GM21786 (cell line): ENCODE measurements at regions not wholly inside any gene's neighbourhood (a gene's known extent, or its start where the extent isn't known, plus 50 kb on each side); places are given as distances from the start of the nearest gene placed in this dataset.
A peak's percentile ranks its signal among the peaks of the same experiment; 100 is the strongest.
"Not testable (repeated sequence)": the region's sequence is repeated elsewhere in the genome, so short reads cannot be mapped to it uniquely, and the experiment has no call there.

Source experiments
- ATAC-seq: cut with Tn5 transposase; IDR thresholded peaks from one replicate; pipeline ENCODE4 v1.9.1; 2021; ENCODE audit not compliant: unreplicated experiment

DNA sequence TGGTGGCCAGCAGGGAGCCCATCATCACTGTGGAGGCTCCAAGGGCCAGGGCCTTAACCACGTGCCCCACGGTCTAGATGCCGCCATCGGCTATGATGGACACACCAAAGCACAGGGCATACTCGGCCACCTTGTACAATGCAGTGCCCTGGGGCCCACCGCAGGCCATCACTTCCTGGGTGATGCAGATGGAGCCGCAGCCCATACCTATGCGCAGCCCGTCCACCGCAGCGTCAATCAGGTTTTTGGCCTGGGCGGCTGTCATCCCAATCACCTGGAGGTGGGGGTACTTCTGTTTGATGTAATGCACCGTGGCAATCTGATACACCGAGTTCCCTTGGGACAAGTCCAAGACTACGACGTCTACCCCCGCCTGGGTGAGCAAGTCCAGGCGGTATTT lies 153.3 kb upstream of the ZSWIM2 start:
- no peak for ATAC-seq

DNA sequence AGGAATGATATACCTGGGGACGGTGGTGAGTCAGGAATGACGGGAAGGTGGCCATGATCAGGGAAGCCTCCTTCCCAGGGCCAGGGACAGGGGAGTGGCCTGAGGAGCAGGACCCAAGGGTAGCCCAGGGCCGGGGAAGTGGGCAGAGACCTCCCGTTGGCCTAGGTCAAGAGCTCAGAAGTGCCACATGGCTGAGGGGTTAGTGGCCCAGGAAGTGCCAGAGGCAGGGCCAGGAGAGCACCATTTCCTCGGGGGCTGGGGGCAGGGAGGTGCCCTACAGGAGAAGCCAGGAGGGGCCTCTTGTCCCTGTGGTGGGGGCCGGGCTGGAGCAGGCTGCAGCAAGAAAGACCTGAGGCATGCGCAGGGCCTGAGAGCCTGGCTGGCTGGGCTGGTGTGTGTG lies 152.3 kb upstream of the ZSWIM2 start:
- ATAC-seq = no peak

DNA sequence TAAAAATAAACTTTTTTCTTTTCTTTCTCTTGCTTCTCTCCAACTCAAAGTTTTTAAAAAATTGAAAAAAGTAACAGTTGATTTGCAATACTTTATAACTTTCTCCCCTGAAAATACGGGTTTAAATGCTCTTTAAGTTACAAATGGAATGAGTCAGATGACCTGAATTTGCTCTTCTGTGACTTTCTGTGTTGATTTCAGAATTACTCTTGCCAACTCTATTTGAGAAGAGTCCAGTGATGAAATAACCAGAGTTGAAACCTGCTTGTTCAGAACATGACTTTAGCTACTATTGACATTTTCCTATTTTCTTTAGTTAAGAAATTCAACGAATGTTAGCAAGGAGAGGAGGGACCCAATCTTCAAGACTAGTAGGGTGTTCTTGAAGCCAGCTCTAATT lies 146.1 kb upstream of the ZSWIM2 start:
- ATAC-seq = no peak

DNA sequence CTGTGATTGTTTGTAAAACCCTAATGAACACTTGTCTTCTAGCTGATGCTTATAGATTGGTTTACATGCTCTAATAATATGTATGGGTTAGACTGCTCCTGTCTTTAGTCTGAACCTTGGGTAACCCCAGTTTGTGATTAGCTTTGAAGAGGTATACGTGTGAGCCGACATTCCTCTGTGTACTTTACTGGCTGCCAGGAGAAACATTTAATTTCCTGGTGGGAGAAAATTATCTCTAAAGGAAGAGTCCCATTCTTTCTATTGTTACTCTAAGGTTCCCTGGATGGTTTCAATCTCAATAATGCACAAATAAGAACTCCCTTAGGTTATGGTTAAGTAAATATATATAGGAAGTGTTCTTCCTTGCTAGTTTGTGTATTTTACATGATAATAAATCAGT lies 143.6 kb upstream of the ZSWIM2 start:
- ATAC-seq = no peak

DNA sequence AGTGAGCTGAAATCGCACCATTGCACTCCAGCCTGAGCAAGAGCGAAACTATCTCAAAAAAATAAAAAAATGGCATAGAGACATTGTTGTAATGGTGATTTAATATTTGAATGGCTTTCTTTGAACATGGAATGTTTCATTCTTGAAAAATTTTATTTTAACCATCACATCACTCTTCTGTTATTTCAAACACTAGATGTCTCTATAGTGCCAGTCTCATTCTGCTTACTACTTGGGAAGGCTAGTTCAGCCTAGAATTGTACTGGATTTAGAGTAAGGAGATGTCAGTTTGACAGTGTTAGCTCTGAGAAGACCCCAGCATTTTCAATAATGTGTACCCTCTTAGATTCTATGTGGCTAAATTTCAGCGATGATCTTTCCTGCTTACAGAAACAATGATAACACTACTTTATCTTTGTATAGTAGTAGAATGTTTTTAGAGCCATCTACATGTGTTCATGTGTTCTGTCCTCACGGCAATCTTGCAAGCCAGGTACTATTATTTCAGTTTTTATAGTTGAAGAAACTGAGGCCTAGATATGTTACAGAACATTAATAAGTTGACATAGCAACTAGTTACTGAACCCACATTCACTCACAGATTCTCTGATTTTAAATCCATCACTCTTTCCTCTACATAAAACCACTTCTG lies 142.9 kb upstream of the ZSWIM2 start:
- no peak for ATAC-seq

DNA sequence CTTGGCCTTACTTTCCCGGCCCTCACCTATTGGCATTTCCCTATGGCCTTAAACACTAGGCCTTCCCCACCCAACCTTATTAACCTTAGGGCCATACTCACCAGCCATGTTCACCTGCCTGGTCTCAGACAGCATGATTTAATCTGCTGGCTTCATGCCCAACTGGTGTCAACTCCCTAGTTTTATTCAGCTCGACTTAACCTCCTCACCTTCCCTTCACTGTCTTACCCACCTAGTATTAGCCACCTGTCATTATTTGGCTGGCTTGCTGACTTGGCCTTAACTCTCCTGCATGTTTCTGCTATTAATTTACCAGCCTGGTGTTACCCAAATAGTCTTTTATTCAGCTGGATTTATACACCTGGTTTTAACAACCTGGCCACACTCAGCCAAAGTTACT lies 136.0 kb upstream of the ZSWIM2 start:
- no peak for ATAC-seq

DNA sequence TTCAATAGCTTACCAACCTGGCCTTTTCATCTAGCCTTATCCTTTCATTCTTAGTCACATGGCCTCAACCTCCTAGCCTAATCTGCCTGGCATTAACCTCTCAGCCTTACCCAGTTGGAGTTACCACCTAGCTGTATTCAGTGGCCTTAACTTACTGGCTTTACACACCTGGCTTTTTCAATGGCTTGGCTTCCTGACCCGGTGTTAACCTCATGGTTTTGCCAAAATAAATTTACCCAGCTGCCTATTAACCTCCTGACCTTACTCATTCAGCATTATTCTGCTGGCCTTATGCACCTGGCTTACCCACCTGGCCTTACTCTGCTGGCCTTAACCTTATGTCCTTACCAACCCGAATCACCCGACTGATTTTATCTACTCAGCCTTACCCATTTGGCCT lies 135.5 kb upstream of the ZSWIM2 start:
- no peak for ATAC-seq

DNA sequence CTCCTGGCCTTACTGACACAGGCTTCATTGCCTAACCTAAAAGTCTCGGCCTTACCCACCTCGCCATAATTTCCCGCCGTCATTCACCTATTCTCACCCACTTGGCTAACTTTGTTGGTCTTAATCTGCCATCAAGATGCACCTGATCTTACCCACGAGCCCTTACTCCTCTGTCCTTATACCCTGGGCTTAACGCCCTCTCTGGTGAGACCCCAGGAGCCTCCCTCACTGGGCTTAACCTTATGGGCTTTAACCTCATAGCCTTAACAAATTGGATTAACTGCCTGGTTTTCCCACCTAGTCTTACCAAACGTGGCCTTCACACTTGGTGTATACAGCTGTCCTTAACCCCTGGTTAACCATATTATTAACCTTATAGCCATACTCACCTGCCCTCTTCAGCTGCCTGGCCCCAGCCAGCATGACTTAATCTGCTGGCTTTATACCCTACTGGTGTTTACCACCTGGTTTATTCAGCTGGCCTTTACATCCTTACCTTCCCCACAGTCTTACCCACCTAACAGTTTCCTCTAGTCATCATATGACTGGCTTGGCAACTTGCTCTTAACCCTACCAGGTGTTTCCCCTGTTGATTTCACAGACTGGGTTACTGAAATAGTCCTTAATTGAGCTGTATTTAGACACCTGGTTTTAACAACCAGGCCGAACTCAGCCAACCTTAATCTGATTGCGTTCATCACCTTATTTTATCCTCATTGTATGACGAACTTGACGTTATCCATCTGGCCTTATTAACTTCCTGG lies 132.0 kb upstream of the ZSWIM2 start:
- ATAC-seq = no peak

DNA sequence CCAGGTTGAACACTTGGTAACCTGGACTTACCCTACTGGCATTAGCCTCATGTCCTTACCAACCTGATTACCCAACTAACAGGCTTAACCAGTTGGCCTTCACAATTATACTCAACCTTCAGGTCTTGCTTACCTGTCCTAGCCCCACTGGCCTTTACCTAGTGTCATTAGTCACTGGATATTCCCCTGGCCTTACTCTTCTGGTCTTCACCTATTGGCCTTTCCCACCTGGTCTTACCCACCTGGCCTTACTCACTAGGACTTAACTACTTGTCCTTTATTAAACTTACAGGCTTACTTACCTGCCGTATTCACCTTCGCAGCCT lies 131.1 kb upstream of the ZSWIM2 start:
- no peak for ATAC-seq

DNA sequence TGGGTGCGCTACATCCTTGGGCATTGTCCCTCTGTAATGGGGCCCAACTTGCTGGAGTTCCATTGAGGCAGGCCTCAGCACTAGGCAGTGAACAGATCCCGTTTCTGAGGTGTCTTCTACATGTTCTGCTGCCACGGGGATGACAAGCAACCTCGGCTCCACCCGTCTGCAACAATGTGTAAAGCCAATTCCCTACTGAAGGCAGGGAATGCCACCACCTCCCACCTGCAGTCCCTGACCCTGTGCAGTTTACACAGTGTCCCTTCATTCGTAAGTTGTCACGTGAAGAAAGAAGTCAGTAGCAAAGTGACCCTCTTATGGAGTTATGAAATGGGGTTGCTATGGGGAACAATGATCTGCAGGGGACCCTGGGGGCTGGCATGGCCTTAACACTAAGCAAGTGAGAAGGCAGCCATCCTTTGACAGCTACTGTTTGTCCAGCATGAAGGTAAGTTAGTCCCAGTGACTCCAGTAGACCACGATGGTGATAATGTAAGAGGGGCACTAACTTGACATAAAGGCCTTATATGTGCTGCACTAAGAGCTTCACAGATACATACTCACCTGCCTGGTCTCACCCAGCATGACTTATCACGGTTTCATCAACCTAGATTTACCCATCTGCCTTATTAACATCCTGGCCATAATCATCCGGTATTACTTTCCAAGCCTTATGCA lies 130.6 kb upstream of the ZSWIM2 start:
- no peak for ATAC-seq

DNA sequence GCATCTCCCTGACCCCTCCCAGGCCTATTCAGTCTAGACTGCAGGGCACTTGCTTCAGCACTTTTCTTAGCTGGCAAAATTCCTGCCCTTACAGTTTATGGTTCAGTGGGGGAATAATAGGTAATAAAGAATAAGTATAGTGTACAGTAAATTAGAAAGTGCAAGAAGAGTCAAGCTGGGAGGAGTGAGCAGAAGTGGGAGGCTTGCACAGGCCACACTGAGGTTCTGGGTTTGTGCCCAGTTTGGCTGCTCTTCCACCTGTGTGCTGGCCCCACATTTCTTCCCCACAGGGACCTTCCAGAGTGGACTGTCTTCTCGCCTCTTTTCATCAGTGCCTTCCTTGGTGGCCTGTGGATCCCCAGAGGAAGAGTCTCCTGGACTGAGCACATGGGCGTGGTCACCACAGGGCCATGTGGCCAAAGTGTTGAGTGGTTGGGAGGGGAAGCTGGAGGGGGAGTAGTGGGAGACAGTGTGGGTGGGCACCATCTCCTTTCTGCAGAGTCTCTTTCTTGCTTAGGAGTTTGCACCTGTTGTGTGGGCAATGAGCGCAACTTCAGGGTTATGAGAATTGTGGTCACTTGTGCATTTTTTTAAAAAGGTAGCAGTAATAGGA lies 128.6 kb upstream of the ZSWIM2 start:
- no peak for ATAC-seq

DNA sequence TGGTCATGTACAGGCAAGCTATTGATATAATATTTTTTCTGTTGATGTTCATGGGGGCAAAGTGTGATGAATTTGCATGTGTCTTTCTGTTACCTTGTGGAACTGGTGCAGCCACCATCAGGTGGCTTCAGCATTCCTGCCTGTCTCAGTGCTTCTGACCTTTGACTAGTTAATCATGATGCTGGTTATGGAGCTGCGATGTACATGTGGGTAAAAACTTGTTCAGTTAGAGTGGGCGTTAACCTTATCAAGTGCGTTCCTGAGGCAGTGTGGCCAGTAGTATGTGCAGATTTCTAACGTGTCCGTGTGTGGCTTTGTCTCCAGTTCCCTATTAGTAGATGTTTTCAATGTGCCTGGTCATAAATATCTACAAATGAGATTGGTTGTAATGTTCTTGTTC lies 127.4 kb upstream of the ZSWIM2 start:
- ATAC-seq = no peak

DNA sequence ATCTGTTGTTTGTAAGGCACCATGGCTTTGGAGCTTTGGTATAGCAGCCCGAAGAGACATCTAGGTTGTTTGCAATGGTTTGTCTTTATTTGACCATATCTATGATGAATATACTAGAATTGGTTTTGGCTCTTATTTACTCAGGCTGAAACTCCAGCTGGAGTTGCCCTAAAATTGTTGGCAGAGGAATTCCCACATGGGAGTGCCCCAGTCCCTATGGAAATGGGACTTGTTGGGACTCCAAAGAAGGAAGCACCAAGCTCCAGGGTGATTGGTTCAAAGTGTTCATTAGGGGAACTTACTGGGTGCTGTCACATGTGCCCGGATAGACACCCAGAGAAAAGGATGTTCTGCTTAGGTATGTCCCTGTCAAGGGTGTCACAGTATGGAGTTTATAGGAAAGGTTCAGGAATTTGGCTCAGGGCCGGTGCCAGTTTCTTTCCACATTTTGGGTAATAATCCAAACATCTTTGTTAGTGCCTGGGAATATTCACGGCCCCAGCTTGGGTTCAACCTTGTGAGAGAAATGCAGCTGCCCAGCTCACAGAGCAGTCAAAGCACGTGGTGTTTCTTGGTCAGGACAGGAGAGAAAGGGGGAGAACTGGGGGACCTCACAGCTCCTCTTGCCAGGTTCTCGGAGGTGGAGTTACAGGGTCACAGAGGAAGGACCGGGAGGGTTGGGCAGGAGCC lies 123.5 kb upstream of the ZSWIM2 start:
- no peak for ATAC-seq

DNA sequence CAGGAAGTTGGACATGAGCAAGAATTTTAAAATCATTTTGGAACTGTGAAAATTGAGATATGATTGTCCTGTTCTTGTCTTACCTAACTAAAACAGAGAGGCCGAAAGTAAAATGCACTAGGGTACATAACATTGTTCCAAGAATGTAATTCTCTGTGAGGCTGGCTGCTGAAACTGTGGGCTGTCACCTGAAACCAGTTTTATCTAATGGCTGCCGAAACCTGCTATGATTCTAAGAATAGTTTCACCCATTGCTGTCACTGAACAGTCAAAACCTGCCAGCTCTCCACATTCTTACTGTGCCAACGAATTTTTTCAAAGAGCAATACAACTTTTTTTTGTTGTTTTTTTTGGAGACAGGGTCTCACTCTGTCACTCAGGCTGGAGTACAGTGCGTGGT lies 119.3 kb upstream of the ZSWIM2 start:
- peak; percentile 86 for ATAC-seq

DNA sequence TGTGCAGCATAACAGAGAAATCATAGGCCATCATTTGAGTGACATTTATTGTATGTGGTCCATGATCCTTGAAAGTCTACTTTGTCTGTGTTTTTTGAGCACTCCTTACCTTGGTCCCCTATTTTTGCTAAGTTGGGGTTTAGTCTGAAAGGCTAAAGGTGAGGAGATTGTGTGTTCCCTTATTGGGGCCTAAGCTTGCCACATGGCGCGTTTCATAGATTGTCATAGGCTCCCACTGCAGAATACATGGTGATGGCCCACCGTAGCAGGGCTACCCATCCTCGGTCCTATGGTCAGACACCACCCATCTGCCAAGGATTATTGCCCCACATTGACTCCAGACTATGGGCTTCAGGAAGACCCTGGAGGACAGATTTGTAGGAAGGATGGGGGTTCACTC lies 117.0 kb upstream of the ZSWIM2 start:
- no peak for ATAC-seq

DNA sequence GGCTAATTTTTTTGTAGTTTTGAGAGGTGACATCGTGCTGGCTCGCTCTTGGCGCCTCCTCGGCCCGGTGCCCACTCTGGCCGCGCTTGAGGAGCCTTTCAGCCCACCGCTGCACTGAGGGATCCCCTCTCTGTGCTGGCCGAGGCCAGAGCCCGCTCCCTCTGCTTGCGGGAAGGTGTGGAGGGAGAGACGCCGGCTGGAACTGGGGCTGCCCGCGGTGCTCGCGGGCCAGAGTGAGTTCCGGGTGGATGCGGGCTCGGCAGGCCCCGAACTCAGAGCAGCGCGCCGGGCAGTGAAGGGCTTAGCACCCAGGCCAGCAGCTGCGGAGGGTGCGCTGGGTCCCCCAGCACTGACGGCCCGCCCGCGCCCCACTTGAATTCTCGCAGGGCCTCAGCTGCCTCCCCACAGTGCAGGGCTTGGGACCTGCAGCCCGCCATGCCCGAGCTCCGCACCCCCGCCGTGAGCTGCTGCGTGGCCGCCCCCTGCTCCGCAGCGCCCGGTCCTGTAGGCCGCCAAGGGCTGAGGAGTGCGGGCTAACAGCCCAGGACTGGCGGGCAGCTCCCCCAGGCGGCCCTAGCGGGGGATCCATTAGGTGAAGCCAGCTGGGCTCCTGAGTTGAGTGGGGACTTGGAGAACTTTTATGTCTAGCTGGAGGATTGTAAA lies 113.2 kb upstream of the ZSWIM2 start:
- no peak for ATAC-seq

DNA sequence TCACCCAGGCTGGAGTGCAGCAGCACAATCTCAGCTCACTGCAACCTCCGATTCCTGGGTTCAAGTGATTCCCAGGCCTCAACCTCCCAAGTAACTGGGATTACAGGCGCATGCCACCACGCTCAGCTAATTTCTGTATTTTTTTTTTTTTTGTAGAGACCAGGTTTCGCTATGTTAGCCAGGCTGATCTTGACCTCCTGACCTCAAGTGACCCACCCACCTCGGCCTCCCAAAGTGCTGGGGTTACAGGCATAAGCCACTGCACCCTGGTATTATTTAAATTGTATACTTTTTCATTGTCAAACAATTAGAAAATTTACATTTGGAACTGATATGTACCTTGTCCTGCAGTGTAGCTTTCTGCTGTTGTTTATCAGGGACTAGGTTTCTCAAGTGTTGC lies 111.3 kb upstream of the ZSWIM2 start:
- ATAC-seq = not testable (repeated sequence)

DNA sequence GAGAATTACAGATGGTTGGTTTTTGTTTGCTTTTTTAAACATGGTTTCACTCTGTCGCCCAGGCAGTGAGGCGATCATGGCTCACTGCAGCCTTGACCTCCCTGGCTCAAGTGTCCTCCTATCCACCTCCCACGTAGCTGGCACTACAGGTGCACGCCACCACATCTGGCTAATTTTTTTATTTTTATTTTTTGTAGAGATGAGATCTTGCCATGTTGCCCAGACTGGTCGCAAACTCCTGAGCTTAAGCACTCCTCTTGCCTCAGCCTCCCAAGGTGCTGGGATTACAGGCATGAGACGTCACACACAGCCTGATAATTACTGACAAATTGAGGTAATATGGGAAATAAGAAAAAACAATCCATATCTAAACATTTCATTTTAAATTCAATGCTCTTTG lies 110.5 kb upstream of the ZSWIM2 start:
- no peak for ATAC-seq

DNA sequence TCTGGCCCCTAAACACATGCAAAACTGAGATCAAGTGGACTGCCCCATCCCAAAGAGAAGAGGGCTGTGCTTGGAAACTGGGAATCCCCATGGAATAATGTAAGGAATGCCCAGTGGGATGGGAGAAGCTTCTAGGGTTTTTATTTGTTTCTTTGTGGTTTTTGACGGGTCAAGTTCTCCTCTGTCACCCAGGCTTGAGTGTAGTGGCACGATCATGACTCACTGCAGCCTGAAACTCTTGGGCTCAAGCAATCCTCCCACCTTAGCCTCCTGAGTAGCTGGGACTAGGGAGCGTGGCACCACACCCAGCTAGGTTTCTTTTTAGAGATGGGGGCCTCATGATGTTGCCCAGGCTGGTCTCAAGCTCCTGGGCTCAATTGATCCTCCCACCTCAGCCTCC lies 101.7 kb upstream of the ZSWIM2 start:
- no peak for ATAC-seq

DNA sequence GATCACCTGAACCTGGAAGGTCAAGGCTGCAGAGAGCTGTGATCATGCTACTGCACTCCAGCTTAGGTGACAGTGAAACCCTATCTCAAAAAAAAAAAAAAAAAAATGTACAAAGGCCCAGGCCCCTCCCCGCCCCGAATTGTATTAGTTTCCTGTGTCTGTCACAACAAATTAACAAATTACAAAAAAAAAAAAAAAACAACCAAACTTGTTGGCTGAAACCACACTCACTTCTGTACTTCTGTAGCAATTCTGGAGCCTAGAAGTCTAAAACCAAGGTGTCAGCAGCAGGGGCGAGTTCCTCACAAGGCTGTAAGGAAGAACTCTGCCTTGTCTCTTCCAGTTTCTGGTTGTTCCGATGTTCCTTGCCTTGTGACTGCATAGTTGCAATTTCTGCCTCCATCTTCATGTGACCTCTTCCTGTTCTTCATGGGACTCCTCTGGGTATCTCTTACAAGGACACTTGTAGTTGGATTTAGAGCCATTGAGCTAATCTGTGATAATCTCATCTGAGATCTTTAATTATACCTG lies 100.8 kb upstream of the ZSWIM2 start:
- no peak for ATAC-seq

DNA sequence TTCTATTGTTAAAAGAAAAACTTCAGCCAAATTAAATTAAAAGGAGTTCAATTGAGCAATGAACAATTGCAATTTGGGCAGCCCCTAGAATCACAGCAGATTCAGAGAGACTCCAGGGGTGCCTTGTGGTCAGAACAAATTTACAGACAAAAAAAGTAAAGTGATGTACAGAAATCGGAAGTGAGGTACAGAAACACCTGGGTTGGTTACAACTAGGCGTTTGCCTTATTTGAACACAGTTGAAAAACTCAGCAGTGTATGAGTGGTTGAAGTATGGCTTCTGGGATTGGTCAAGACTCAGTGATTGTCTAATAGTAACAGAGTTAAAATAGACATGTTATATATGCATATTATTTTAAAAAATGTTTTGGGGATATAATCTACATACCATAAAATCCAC lies 98.5 kb upstream of the ZSWIM2 start:
- no peak for ATAC-seq
